ENCODE measurements at regions not wholly inside any gene's neighbourhood (a gene's known extent, or its start where the extent isn't known, plus 50 kb on each side); places are given as distances from the start of the nearest gene placed in this dataset.

DNA sequence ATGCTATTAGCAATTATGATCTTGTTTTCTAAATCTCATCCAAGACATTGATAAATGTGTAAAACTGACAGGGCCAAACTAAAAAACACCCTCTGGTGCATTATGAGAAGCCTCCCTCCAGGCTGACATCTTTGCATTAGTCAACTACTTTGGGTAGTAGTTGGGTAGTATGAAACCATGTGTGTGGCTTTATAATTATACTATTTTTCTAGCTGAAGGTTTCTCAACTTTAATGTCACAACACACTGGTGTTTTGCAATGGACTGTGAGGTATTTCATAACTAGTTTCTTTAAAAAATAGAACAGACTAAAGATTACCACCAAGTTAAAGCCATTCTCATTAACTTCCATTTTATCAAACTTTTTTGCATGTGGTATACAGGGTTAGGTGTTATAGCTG is 73.1 kb upstream of the RBMS1 start:
- peak overlapping the region in 1 of 4 donors; percentile 25 for H3K27ac ChIP-seq
- no peaks in the 10 kb centered on the region for H3K9me3 ChIP-seq
- intact Hi-C loops (cut with DNase I), result no loop called here
- no peak for DNase-seq
- H3K36me3 ChIP-seq, result no peaks in the 10 kb centered on the region
- TF ChIP-seq POLR2A (IDR thresholded peaks at IDR 0.05) (no peak), POLR2AphosphoS5 (IDR thresholded peaks at IDR 0.05) (peak in 1 of 4 donors; percentile 46), EP300 (IDR thresholded peaks at IDR 0.05) (no peak), CTCF (IDR thresholded peaks at IDR 0.05) (no peak)
- H3K4me1 ChIP-seq, result peaks cover 0 to 7% (median 6%) of the 10 kb centered on the region in 4 donors
- no peak overlapping the region for H3K4me3 ChIP-seq
- no peaks in the 10 kb centered on the region for H3K27me3 ChIP-seq

- DNase-seq, result no peak
- Histone ChIP-seq H3K9me3 (peaks cover 0 to 4% (median 1%) of the 10 kb centered on the region in 4 donors), H3K4me1 (no peaks in the 10 kb centered on the region), H3K36me3 (no peaks in the 10 kb centered on the region), H3K4me3 (no peak overlapping the region), H3K27ac (no peak overlapping the region), H3K27me3 (no peaks in the 10 kb centered on the region)
- TF ChIP-seq EP300 (IDR thresholded peaks at IDR 0.05), result no peak
- no peak for TF ChIP-seq POLR2A (IDR thresholded peaks at IDR 0.05)
- no peak for TF ChIP-seq CTCF (IDR thresholded peaks at IDR 0.05)
- no peak for TF ChIP-seq POLR2AphosphoS5 (IDR thresholded peaks at IDR 0.05)
- intact Hi-C loops (cut with DNase I), result no loop called here
- 93 to 96% methylated on average over 3 of the region's 3 CpGs for WGBS, 2 donors
Measured at GRCh38 chr2:160568856-160569255, 75.2 kb upstream of the RBMS1 start.

- intact Hi-C loops (cut with DNase I), result no loop called here
- TF ChIP-seq CTCF (IDR thresholded peaks at IDR 0.05) (no peak), EP300 (IDR thresholded peaks at IDR 0.05) (no peak), POLR2AphosphoS5 (IDR thresholded peaks at IDR 0.05) (no peak), POLR2A (IDR thresholded peaks at IDR 0.05) (no peak)
- H3K9me3 ChIP-seq, result peaks cover 0 to 4% (median 1%) of the 10 kb centered on the region in 4 donors
- H3K36me3 ChIP-seq, result no peaks in the 10 kb centered on the region
- no peaks in the 10 kb centered on the region for H3K4me1 ChIP-seq
- no peak for DNase-seq
- no peaks in the 10 kb centered on the region for H3K27me3 ChIP-seq
- H3K27ac ChIP-seq, result no peak overlapping the region
- 94 to 97% methylated on average over 2 of the region's 2 CpGs for WGBS, 2 donors
- H3K4me3 ChIP-seq, result no peak overlapping the region
Measured at GRCh38 chr2:160570376-160570775, 76.8 kb upstream of the RBMS1 start.

GRCh38 chr2:160574468-160575140 is 81.0 kb upstream of the RBMS1 start:
- Histone ChIP-seq H3K4me1 (peaks cover 0 to 9% (median 4%) of the 10 kb centered on the region in 4 donors), H3K27ac (no peak overlapping the region), H3K36me3 (no peaks in the 10 kb centered on the region), H3K9me3 (peaks cover 0 to 4% (median 1%) of the 10 kb centered on the region in 4 donors), H3K4me3 (no peak overlapping the region), H3K27me3 (no peaks in the 10 kb centered on the region)
- no peak for DNase-seq
- WGBS, 2 donors, result 89 to 90% methylated on average over 1 of the region's 1 CpG
- intact Hi-C loops (cut with DNase I), result no loop called here
- no peak for TF ChIP-seq EP300 (IDR thresholded peaks at IDR 0.05)
- TF ChIP-seq CTCF (IDR thresholded peaks at IDR 0.05), result no peak
- TF ChIP-seq POLR2A (IDR thresholded peaks at IDR 0.05), result no peak
- no peak for TF ChIP-seq POLR2AphosphoS5 (IDR thresholded peaks at IDR 0.05)

- Histone ChIP-seq H3K9me3 (peaks cover 0 to 4% (median 1%) of the 10 kb centered on the region in 4 donors), H3K27me3 (no peaks in the 10 kb centered on the region), H3K36me3 (no peaks in the 10 kb centered on the region), H3K4me1 (peaks cover 0 to 9% (median 4%) of the 10 kb centered on the region in 4 donors), H3K4me3 (no peak overlapping the region), H3K27ac (no peak overlapping the region)
- DNase-seq, result no peak
- TF ChIP-seq POLR2A (IDR thresholded peaks at IDR 0.05) (no peak), CTCF (IDR thresholded peaks at IDR 0.05) (no peak), POLR2AphosphoS5 (IDR thresholded peaks at IDR 0.05) (no peak), EP300 (IDR thresholded peaks at IDR 0.05) (no peak)
- intact Hi-C loops (cut with DNase I), result no loop called here
Measured at GRCh38 chr2:160575368-160575767, 81.8 kb upstream of the RBMS1 start.
